Activated B cell treated with CpG ODN at 0.5 μM for 24 hours (primary cell): ENCODE measurements at regions not wholly inside any gene's neighbourhood (a gene's known extent, or its start where the extent isn't known, plus 50 kb on each side); places are given as distances from the start of the nearest gene placed in this dataset.

ENCODE experiments used
- ATAC-seq: fragments of 200-7000 bp; cut with Tn5 transposase; one replicate; pipeline ENCODE4 v1.10.0; 2021; ENCODE audit warnings: low read depth, mild to moderate bottlenecking, moderate library complexity
- CTCF ChIA-PET: fragments of 350-600 bp; sonication (Branson Sonifier 250); formaldehyde crosslinking; loops from one replicate; lab custom pipeline; 2021; ENCODE audit warnings: antibody characterized with exemption; lab: Charles Lee
- POLR2A ChIA-PET: fragments of 350-600 bp; sonication (Branson Sonifier 250); formaldehyde crosslinking; loops from one replicate; lab custom pipeline; 2021; ENCODE audit warnings: antibody characterized with exemption; lab: Charles Lee
- DNase-seq: peaks from one replicate; pipeline ENCODE4 v3.0.0; 2022
- H3K27ac Mint-ChIP-seq: one replicate; pipeline ENCODE4 v1.8.0; 2020; ENCODE audit warnings: mixed read lengths
- H3K27me3 Mint-ChIP-seq: one replicate; pipeline ENCODE4 v1.8.0; 2021; ENCODE audit warnings: mixed read lengths
- H3K36me3 Mint-ChIP-seq: one replicate; pipeline ENCODE4 v1.8.0; 2021; ENCODE audit warnings: low read depth, mixed read lengths
- H3K4me1 Mint-ChIP-seq: one replicate; pipeline ENCODE4 v1.8.0; 2021; ENCODE audit warnings: mixed read lengths
- H3K4me3 Mint-ChIP-seq: one replicate; pipeline ENCODE4 v1.8.0; 2020; ENCODE audit warnings: mild to moderate bottlenecking, mixed read lengths
- H3K9me3 Mint-ChIP-seq: one replicate; pipeline ENCODE4 v1.8.0; 2020; ENCODE audit warnings: mixed read lengths
- intact Hi-C: fragments of 100-400 bp; cut with micrococcal nuclease; formaldehyde crosslinking; loops from one replicate; pipeline ENCODE4 v1.15.1; 2024
- TF ChIP-seq, protein P1 (sequence below): fragments of 200-600 bp; IDR thresholded peaks from one replicate; pipeline ENCODE4 v1.8.0; 2022; ENCODE audit warnings: antibody characterized with exemption, mild to moderate bottlenecking

DNA sequence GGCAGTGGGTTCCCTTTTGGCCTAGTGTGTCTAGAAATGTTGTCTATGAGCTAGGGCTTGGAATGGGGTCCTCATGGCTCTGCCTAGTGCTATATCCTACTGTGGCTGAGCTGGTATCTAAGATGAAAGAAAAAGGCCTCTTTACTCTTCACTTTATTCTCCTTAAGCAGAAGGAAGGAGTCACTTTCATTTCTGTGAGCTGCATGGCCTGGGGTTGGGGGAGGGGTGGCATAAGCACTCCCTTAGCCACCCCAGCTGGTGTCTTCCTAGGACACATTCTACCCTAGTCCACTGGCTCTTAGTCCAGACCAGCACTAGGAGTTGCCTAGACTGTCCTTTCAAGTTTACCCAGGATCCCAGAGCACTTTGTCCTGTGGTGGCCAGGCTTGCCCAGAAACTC lies 1148.9 kb upstream of the CNTN5 start:
- no peak overlapping the region for H3K27ac Mint-ChIP-seq
- ChIA-PET POLR2A (no interaction called here), CTCF (no interaction called here)
- H3K4me3 Mint-ChIP-seq = no peak overlapping the region
- intact Hi-C loops = no loop called here
- H3K4me1 Mint-ChIP-seq = no peaks in the 10 kb centered on the region
- no peak for ATAC-seq
- DNase-seq = no peak
- TF ChIP-seq, protein P1, sequence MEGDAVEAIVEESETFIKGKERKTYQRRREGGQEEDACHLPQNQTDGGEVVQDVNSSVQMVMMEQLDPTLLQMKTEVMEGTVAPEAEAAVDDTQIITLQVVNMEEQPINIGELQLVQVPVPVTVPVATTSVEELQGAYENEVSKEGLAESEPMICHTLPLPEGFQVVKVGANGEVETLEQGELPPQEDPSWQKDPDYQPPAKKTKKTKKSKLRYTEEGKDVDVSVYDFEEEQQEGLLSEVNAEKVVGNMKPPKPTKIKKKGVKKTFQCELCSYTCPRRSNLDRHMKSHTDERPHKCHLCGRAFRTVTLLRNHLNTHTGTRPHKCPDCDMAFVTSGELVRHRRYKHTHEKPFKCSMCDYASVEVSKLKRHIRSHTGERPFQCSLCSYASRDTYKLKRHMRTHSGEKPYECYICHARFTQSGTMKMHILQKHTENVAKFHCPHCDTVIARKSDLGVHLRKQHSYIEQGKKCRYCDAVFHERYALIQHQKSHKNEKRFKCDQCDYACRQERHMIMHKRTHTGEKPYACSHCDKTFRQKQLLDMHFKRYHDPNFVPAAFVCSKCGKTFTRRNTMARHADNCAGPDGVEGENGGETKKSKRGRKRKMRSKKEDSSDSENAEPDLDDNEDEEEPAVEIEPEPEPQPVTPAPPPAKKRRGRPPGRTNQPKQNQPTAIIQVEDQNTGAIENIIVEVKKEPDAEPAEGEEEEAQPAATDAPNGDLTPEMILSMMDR = no peak
- peaks cover 3% of the 10 kb centered on the region for H3K9me3 Mint-ChIP-seq
- H3K36me3 Mint-ChIP-seq = no peaks in the 10 kb centered on the region
- no peaks in the 10 kb centered on the region for H3K27me3 Mint-ChIP-seq

DNA sequence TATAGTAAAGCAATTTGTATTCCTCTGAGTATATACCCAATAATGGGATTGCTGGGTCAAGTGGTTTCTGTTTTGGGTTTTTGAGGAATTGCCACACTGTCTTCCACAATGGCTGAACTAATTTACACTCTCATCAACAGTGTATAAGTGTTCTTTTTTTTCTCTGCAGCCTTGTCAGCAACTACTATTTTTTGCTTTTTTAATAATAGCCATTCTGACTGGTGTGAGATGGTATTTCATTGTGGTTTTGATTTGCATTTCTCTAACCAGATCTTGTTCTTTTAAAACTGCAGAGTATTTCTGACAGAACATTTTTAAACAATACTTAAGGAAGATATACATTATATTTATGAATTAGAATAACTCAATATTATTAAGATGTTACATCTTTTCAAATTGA lies 1140.5 kb upstream of the CNTN5 start:
- no peaks in the 10 kb centered on the region for H3K27me3 Mint-ChIP-seq
- ChIA-PET CTCF (no interaction called here), POLR2A (no interaction called here)
- no peak for DNase-seq
- H3K4me3 Mint-ChIP-seq = no peak overlapping the region
- ATAC-seq = no peak
- H3K27ac Mint-ChIP-seq = no peak overlapping the region
- intact Hi-C loops = no loop called here
- TF ChIP-seq, protein P1 = no peak
- H3K4me1 Mint-ChIP-seq = no peaks in the 10 kb centered on the region
- no peaks in the 10 kb centered on the region for H3K36me3 Mint-ChIP-seq
- H3K9me3 Mint-ChIP-seq = peaks cover 4% of the 10 kb centered on the region

DNA sequence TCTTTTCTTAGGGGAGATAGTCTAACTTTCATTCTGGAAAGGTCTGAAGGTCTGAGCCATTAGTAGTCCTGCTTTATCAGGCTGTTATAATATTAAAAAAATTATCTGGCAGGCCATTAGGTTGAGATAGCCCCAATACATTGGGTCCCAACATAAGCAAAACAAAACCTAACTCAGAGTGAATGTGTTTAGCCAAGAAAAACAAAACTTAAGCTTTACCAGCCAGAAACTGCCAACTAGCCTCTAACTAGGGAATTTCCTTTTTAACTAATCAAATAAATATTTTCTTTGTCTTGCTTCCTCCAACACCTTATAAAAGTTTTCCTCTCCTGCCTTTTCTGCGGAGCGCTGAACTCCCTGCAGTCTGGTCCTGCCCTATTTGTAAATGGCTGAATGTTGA lies 1137.7 kb upstream of the CNTN5 start:
- Mint-ChIP-seq H3K27me3 (no peaks in the 10 kb centered on the region), H3K4me3 (no peak overlapping the region), H3K4me1 (no peaks in the 10 kb centered on the region), H3K36me3 (no peaks in the 10 kb centered on the region), H3K9me3 (peaks cover 2% of the 10 kb centered on the region), H3K27ac (no peak overlapping the region)
- TF ChIP-seq, protein P1 = no peak
- DNase-seq = no peak
- POLR2A ChIA-PET = no interaction called here
- no peak for ATAC-seq
- CTCF ChIA-PET = no interaction called here
- intact Hi-C loops = no loop called here

DNA sequence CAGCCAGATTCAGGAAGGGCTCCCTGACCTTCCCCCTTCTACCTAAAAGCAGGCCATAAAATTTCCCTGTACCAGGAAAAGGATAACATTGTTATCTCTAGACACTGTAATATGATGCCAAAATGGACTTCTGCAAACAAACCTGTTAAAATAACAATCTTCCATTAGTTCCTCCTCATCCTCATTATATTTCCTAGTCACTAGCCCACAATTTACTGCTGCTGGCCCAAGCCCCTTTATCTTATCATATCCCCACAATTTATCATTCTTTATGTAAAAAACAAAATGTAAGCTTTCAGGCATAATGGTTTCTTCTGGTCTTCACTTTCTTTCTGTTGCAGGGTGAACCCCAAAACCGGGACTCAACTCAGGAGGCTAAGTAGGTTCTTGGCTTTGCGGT lies 1132.1 kb upstream of the CNTN5 start:
- CTCF ChIA-PET = no interaction called here
- TF ChIP-seq, protein P1 = no peak
- Mint-ChIP-seq H3K4me3 (no peak overlapping the region), H3K27ac (no peak overlapping the region), H3K27me3 (no peaks in the 10 kb centered on the region), H3K36me3 (no peaks in the 10 kb centered on the region), H3K4me1 (no peaks in the 10 kb centered on the region), H3K9me3 (peaks cover 5% of the 10 kb centered on the region)
- intact Hi-C loops = no loop called here
- POLR2A ChIA-PET = no interaction called here
- DNase-seq (no peak), ATAC-seq (no peak)

DNA sequence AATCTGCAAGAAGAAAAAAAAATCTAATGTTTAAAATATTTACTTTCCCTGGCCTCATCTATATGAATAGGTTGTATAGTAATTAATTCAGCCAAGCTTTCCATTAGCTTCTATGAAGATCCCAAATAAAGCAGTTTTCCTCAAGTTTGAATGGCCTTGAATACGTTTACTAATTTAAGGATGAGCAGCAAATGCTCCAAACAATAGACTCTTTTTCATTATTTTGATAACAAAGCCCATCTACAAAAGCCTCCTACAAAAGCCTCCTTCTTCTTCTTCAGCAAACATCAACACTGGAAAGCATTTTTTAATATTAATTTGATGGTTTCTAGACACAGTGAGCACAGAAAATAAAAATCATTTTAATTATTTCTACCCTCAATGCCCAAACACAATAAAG lies 1130.3 kb upstream of the CNTN5 start:
- intact Hi-C loops = no loop called here
- DNase-seq = no peak
- H3K36me3 Mint-ChIP-seq = no peaks in the 10 kb centered on the region
- H3K4me1 Mint-ChIP-seq = no peaks in the 10 kb centered on the region
- H3K4me3 Mint-ChIP-seq = no peak overlapping the region
- ATAC-seq = no peak
- ChIA-PET CTCF (no interaction called here), POLR2A (no interaction called here)
- H3K27me3 Mint-ChIP-seq = no peaks in the 10 kb centered on the region
- peaks cover 5% of the 10 kb centered on the region for H3K9me3 Mint-ChIP-seq
- TF ChIP-seq, protein P1 = no peak
- H3K27ac Mint-ChIP-seq = no peak overlapping the region
